Fibroblast of lung (primary cell): ENCODE measurements at regions not wholly inside any gene's neighbourhood (a gene's known extent, or its start where the extent isn't known, plus 50 kb on each side); places are given as distances from the start of the nearest gene placed in this dataset.

Source experiments
- EZH2 ChIP-seq: IDR thresholded peaks from 2 replicates; pipeline ENCODE4 v1.5.1; 2012; ENCODE audit warnings: low read length, control low read depth, mild to moderate bottlenecking; ENCODE audit errors: missing control alignments
- TF ChIP-seq, protein P1 (sequence below), 2 donors: IDR thresholded peaks in 1 of 2; conservative IDR thresholded peaks in 1 of 2; 1 replicate in 1 of 2; 2 replicates in 1 of 2; pipeline ENCODE4 v1.5.1; 2011 to 2012; ENCODE audit warnings: low read length in 2 of 2, control low read depth in 1 of 2, inconsistent platforms in 1 of 2, low read depth in 1 of 2, mild to moderate bottlenecking in 1 of 2

DNA sequence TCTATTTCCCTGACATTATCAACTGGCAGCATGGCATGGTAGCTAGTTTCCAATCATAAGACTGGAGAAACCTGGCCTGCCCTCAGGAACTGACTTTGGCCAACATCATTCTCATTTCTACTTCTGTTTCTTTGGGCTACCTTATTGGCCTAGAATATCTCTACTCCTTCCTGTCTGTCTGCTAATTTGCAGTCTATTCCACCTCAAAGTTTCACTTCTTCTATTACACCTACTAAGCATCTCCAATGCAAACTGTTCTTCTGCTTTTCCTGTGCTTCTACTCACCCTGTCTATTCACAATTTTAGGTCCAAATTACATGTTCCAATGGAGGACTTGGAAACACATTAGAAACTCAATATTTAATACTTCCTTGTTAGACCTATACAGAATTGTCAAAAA is 65.6 kb downstream of the ZNF503 start:
- TF ChIP-seq, protein P1, sequence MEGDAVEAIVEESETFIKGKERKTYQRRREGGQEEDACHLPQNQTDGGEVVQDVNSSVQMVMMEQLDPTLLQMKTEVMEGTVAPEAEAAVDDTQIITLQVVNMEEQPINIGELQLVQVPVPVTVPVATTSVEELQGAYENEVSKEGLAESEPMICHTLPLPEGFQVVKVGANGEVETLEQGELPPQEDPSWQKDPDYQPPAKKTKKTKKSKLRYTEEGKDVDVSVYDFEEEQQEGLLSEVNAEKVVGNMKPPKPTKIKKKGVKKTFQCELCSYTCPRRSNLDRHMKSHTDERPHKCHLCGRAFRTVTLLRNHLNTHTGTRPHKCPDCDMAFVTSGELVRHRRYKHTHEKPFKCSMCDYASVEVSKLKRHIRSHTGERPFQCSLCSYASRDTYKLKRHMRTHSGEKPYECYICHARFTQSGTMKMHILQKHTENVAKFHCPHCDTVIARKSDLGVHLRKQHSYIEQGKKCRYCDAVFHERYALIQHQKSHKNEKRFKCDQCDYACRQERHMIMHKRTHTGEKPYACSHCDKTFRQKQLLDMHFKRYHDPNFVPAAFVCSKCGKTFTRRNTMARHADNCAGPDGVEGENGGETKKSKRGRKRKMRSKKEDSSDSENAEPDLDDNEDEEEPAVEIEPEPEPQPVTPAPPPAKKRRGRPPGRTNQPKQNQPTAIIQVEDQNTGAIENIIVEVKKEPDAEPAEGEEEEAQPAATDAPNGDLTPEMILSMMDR (conservative IDR thresholded peaks at IDR 0.05 in 1 of 2, IDR thresholded peaks at IDR 0.05 in 1 of 2; ENCODE audit: low read depth in 1 of 2, low read length in 2 of 2): no peak
- no peak for TF ChIP-seq EZH2
